T47D (cell line): ENCODE measurements at regions not wholly inside any gene's neighbourhood (a gene's known extent, or its start where the extent isn't known, plus 50 kb on each side); places are given as distances from the start of the nearest gene placed in this dataset.

Experiments used
- DNase-seq, 2 experiments: peaks; one replicate each; pipeline versions ENCODE4 v3.0.0 to v3.0.0-alpha.2; 2011 to 2012; ENCODE audit warnings: low read depth in 1 of 2, low spot score in 1 of 2
- JUND ChIP-seq: IDR thresholded peaks from 2 replicates; pipeline ENCODE4 v1.6.1; 2012; ENCODE audit warnings: low read depth
- in situ Hi-C: cut with HindIII; loops from 2 replicates; pipeline ENCODE4 v1.10.0; 2016; ENCODE audit warnings: low sequenced_read_pairs, low pct_unique_long_range_greater_than_20kb

DNA sequence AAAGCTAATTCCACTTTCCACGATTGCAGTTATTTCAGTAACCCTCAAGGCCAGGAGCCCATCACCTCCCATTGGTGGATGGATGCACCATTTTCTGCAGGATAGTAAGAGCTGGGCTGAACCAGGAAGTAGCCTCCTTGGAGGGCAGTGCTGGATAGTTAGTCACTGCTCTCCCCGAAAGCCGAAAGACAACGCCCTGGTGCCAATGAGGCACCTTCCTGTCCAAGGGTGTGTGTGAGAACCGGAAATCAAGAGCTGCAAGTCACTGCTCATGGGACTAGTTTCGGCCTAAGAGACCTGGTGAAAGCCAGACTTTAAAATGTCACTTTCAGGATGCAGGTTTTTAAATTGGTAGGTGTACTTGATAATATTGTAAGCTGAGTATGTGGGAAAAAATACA lies 203.8 kb upstream of the HS3ST1 start:
- in situ Hi-C loops: no loop called here
- no peak for DNase-seq
- no peak for TF ChIP-seq JUND

DNA sequence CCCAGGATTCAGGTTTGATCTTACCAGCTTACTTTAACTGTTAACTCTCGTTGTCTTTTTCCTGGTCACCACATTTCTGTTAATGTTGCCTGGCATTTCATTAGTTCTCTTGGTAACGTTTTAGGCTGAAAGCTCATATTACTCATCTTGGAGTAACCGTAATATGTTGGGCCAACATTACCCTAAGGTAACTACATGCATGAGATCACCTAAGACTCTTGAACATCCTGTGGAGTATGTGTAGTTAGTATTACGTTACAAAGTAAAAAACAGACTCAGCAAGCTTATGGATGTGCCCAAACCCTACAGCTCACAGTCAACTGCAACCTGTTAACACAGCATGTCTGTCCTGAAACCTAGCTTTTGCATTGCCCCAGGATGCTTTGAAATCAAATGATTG lies 203.3 kb upstream of the HS3ST1 start:
- no peak for TF ChIP-seq JUND
- in situ Hi-C loops: no loop called here
- DNase-seq: no peak

DNA sequence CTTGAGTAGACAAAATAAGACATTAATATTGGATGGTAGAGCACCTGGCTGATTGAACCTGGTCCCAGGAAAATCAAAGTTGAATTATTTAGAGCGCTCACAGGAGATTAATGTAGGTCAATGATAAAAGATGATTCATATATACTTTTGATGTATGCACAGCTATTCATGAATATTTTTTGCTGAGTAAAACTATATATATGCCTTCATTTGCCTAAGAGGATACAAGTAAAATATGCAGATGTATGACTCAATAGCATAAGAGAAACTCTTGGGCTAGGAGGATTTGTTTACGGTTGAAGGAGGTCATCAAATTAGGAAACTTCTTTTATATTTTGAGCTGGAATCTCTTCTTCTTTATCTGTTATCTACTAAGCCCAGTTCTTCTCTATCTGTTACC lies 202.7 kb upstream of the HS3ST1 start:
- DNase-seq: no peak
- in situ Hi-C loops: no loop called here
- TF ChIP-seq JUND: no peak

DNA sequence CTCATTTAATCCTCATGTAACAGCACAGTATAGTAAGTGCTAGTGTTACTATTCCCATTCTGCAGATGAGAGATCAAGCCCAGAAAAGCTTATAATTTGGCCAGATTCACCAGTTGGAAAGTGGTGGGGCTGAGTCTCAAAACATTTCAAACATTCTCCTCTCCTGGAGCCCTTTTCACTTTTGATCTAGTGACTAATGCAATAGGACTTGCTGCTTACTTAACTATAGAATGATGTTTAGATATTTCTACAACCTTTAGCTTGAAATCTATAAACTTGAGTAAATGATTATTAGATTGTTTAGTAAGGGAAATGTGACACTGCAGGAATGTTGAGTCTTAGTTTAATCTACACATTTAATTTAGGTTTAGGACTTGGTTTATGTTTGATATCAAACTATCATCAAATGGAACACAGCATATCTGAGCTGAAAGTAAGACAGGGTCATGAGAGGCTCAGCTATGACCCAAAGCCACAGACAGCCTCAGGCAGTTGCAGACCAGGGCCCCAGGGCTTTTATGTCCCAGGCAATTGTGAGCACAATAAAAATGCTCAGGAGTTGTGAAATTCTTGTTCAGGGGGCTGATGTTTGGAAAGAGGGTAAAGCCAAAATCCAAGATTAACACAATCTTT lies 199.5 kb upstream of the HS3ST1 start:
- in situ Hi-C loops: no loop called here
- no peak for TF ChIP-seq JUND
- DNase-seq: no peak

DNA sequence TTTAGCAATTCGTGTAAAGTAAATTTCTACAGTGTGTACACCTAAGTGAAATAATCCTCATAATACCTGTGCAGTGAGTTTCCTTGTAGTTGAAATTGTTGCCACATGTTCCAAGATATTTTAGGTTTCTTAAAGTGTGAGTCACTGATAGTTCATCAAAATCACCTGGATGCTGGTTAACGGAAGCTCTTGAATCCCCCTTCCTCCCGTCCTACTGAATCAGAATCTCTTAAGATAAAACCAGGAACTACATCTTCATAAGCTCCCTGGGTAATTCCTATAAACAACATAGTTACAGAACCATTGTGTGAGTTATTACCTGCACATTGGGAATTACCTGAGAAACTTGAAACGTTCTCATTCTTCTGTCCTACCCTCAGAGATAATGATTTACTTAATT lies 197.4 kb upstream of the HS3ST1 start:
- in situ Hi-C loops: no loop called here
- no peak for TF ChIP-seq JUND
- DNase-seq: no peak

DNA sequence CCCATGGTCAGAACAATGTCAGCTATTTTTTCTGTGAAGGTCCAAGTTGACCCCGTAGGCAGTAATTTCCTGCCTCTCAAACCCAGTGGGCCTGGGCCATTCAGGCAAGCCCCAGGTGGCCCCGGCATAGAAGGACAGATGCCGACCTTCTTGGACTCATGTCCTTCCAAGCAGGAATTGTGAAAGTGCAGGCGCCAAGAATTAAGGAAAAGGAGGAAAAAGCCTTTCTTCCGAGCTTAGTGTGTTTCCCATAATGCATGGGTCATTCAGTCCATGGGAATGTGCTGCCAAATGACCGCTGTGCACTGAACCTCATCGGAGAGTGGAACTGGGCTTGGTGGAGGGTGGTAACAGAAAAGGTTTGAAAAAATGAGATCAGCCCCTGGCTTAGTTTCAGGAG lies 196.5 kb upstream of the HS3ST1 start:
- no peak for DNase-seq
- in situ Hi-C loops: no loop called here
- no peak for TF ChIP-seq JUND

DNA sequence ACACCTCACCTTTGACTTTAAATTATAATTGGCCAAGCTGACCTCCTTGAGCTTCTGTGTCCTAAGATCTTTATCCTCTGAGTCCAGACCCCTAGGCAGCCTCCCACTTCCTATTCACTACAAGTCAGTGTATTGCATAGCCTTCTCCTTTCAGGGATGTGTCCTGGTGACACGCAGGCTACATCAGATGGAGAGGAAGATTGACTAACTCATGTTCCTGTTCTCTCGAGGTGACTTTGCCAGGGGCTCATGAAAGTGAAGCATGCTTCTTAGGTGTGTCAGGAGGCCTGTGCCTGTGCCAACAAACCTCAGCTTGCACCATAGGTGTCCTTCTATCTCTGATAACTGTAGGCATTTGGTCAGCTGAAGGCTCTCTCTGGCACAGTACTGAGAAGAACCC lies 195.7 kb upstream of the HS3ST1 start:
- TF ChIP-seq JUND: no peak
- in situ Hi-C loops: no loop called here
- DNase-seq: no peak

DNA sequence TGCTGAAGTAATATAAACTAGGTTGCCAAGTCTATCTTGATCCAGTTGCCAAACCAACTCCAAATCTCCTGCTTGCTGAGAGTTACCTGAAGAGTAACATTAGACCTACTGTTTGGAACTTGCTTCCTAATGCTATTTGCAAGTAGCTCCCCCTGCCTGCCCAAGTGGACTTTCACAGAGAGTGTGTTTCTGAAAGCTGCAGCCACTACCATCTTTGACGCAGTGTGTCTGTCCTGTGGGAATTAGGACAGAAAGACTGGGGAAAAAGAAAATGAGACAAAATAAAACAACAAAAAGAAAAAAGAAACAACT lies 195.0 kb upstream of the HS3ST1 start:
- in situ Hi-C loops: no loop called here
- peak; percentile 17 to 70 for DNase-seq
- TF ChIP-seq JUND: no peak

DNA sequence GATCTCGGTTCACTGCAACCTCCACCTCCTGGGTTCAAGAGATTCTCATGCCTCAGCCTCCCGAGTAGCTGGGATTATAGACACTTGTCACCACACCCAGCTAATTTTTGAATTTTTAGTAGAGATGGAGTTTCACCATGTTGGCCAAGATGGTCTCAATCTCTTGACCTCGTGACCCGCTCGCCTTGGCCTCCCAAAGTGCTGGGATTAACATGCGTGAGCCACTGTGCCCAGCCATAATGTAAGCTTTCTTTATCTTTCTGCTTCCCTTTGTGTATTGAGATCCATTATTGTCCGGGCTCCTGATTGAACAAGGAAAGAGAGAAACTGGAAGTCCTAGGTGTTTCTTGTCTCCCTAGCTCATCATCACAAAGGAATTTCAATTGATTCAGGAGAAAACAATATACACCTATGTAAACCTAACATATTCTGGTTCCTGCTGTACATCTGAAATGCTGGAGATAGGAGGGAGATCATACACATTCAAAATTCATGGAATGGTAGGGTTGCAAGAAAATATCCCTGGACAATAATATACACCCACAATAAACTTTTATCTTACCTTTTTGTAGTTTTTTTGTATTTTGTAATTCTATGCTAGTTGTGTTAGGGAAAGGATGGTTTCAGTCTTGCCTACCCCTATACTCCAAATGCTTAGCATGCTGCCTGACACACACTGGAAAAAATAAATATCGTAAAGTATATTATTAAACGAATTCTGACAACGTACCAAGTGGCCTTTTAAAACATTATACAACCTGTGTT lies 194.4 kb upstream of the HS3ST1 start:
- no peak for DNase-seq
- TF ChIP-seq JUND: no peak
- in situ Hi-C loops: no loop called here

DNA sequence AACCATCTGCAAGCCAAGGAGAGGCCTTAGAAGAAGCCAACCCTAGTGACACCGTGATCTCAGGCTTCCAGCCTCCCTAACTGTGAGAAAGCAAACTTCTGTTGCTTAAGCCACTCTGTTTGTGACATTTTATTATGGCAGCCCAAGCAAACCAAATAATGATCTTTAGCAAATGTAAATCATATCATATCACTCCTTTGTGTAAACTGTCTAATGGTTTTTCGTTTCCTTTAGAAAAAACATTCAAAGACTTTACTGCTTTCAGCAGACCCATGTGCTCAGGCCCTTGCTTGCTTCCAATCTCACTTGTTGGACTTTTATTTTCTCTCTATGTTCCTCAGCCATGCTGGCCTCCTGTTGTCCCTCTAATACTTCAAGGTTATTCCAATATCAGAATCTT lies 192.2 kb upstream of the HS3ST1 start:
- DNase-seq: no peak
- in situ Hi-C loops: no loop called here

DNA sequence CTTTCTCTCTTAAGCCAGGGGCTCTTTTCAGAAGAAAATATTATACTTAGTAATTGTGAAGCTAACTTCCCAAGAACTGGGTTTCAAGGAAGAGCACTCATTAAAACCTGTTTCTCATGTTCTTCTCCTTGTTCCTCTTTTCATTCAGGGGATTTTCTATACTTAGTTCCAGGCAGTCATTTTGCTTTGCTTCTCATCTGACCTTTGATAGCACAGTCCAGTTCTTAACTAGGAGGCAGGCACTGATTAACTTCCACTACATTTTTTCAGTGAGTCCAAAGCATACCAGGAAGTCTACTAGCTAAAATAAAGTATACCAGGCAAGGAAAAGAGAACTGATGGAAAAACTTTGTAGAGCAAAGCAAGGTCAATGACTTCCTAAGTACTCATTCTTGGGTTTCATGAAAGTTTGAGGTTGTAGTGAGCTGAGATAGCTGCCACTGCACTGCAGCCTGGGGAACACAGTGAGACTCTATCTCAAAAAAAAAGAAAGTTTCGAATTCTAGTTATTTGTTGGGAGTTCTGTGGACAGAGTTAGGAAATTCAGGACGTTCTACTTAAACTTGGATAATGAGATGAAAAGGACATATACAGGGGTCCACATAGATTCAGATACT lies 190.1 kb upstream of the HS3ST1 start:
- TF ChIP-seq JUND: no peak
- in situ Hi-C loops: no loop called here
- DNase-seq: no peak

More for the DNA sequence above, 192.2 kb upstream of the HS3ST1 start:
- TF ChIP-seq JUND: no peak

DNA sequence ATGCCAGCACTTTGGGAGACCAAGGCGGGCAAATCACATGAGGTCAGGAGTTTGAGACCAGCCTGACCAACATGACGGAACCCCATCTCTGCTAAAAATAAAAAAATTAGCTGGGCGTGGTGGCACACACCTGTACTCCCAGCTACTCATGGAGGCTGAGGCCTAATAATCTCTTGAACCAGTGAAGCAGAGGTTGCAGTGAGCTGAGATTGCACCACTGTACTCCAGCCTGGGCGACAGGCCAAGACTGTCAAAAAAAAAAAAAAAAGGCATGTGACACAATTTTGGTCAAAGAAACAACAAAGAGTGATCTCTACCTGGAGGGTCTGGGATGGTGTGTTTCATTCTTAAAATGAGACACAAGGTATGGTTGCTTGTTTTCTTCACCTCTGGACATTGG lies 188.2 kb upstream of the HS3ST1 start:
- no peak for DNase-seq
- in situ Hi-C loops: no loop called here
- no peak for TF ChIP-seq JUND

DNA sequence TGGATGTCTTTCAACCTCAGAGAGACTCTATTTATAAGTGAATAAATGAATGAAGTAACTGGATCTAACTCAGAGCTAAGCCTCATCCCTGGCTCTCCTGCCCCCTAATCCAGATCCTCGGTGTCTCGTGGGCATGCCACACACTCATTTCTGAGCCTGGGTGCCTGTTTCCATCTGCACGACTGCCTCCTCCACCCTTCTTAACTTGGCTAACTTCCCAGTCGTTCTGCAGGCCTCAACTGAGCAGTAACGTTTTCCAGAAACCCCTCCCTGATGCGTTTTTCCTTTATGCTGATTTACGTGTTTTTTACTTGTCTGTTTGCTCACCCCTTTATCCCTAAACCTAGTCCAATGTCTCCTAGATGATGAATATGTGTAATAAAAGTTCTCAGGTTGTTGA lies 186.9 kb upstream of the HS3ST1 start:
- in situ Hi-C loops: no loop called here
- DNase-seq: no peak
- no peak for TF ChIP-seq JUND
